GM12801 (cell line): ENCODE measurements at regions not wholly inside any gene's neighbourhood (a gene's known extent, or its start where the extent isn't known, plus 50 kb on each side); places are given as distances from the start of the nearest gene placed in this dataset.

Experiments used
- CTCF ChIP-seq: IDR thresholded peaks from one replicate; pipeline ENCODE4 v1.5.1; 2011; ENCODE audit warnings: control low read depth; ENCODE audit not compliant: insufficient read length; ENCODE audit errors: extremely low read depth

DNA sequence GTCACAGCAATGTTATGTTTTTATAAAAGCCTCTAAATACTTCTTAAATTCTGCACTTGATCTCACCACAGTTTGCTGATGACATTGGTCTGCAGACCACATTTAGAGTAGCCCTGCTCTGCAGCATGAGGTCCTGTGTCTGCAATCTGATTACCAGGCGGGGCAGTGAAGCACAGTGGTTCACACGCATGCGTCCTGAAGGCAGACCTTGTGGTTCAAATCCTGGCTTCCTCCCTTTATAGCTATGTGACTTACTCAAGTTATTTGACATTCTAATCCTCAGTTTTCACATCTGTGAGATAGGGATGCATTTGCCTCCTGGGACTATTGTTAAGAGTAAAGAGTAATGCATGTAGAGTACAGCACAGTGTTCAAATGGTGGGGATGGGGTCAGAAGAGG lies 50.3 kb downstream of the BMAL2 start:
- TF ChIP-seq CTCF, result no peak

GRCh38 chr12:27383429-27384260 lies 51.0 kb downstream of the BMAL2 start:
- peak; percentile 53 for TF ChIP-seq CTCF

GRCh38 chr12:27384261-27384590 lies 51.6 kb downstream of the BMAL2 start:
- no peak for TF ChIP-seq CTCF

GRCh38 chr12:27385766-27386564 lies 53.3 kb downstream of the BMAL2 start:
- no peak for TF ChIP-seq CTCF

- TF ChIP-seq CTCF, result no peak
Measured at GRCh38 chr12:27387473-27387872, 54.8 kb downstream of the BMAL2 start.

DNA sequence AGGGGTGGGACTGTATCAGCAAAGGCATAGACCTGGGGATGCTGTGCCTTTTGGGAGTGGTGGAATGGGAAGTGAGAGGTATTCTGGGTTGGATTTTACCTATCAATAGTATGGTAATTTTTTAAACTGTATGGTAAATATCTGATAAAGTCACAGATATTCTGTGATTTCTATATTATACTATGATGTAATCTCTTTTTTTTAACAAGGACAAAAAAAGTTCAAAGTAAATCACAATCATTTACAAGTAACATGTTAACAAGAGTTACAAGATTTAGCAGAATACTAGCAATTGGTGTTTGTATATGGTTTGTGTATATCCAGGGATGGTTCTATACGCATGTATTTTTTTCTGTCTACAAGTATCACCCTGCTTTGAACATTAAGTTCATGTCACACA lies 56.0 kb downstream of the BMAL2 start:
- no peak for TF ChIP-seq CTCF

- TF ChIP-seq CTCF, result no peak
Measured at GRCh38 chr12:27394676-27395075, 51.9 kb upstream of the SMCO2 start.
